ENCODE measurements at regions not wholly inside any gene's neighbourhood (a gene's known extent, or its start where the extent isn't known, plus 50 kb on each side); places are given as distances from the start of the nearest gene placed in this dataset.

GRCh38 chr14:32277998-32278397, 51.1 kb upstream of the AKAP6 start:
- TF ChIP-seq CTCF (IDR thresholded peaks at IDR 0.05): no peak
- no peak for TF ChIP-seq POLR2A (IDR thresholded peaks at IDR 0.05)
- TF ChIP-seq POLR2AphosphoS5 (IDR thresholded peaks at IDR 0.05): no peak
